ENCODE measurements at regions not wholly inside any gene's neighbourhood (a gene's known extent, or its start where the extent isn't known, plus 50 kb on each side); places are given as distances from the start of the nearest gene placed in this dataset.
"Not testable (repeated sequence)": the region's sequence is repeated elsewhere in the genome, so short reads cannot be mapped to it uniquely, and the experiment has no call there.

DNA sequence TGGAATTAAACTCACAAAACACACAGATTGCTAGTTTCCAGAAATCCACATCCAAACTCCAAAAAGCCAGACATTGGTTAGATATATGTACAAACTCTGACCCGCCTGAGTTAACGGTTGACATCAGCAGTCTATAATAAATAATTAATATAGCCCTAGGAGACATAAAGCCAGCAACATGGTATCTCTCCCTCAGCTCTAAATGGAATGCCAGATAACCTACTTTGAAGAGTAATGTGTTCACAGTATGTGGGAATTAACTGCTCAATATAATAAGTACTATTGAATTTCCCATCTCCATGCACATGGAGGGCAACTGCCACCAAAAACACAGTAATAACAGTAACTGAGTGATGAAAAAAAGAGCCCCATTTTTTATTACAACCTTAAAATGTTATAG, 383.2 kb downstream of the CD83 start:
- no peak for DNase-seq

- no peak for DNase-seq
Measured at GRCh38 chr6:14501240-14501639, 383.7 kb downstream of the CD83 start.

DNA sequence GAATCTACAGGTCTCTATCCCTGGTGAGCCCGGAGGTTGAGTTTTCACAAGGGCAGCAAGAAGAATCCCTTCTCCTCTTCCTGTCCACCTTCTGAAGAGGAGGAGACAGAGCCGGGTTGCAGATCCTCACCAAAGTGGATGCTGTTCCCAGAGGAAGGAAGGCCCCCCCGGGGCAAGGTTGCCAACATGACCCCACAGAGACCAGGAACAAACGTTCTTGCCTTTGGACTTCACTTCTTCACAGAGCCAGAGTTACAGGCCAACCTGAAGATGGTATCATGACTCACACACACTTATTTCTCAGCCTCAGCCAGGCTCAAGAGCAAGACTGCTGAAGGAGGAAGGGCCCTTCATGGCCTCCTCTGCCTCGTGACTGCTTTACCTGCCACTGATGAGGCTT, 384.3 kb downstream of the CD83 start:
- no peak for DNase-seq

- no peak for DNase-seq
Measured at GRCh38 chr6:14502551-14502950, 385.0 kb downstream of the CD83 start.

- no peak for DNase-seq
Measured at GRCh38 chr6:14505401-14505800, 387.8 kb downstream of the CD83 start.

DNA sequence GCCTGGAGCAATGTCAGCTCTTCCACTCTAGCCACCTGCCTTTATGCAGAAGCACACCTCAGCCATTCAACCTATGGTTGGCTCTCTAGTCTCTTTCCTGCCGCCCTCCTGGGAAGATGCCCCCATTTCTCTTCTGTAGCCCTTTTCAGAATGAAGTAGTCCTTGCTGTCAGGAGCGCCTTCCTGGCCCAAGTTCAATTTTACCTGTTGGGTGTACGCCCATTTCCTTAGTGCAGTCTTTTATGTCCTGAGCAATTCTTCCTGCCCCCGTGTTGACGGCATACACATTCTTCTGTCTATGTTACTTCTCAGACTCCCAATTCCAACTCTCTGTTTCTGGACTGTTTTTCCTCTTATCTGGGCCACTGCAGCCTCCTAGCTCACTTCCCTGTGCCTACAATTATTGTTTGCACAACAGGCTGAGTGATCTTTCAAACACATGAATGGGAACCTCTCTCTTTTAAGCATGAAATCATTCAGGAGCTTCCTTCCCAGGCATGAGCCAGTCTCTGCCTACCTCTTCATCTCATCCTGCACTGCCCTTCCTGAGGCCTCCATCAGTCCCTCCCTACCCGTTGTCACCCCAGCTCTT, 389.2 kb downstream of the CD83 start:
- no peak for DNase-seq

GRCh38 chr6:14509120-14509519, 391.5 kb downstream of the CD83 start:
- DNase-seq: no peak

- no peak for DNase-seq
Measured at GRCh38 chr6:14510038-14510437, 392.5 kb downstream of the CD83 start.

DNA sequence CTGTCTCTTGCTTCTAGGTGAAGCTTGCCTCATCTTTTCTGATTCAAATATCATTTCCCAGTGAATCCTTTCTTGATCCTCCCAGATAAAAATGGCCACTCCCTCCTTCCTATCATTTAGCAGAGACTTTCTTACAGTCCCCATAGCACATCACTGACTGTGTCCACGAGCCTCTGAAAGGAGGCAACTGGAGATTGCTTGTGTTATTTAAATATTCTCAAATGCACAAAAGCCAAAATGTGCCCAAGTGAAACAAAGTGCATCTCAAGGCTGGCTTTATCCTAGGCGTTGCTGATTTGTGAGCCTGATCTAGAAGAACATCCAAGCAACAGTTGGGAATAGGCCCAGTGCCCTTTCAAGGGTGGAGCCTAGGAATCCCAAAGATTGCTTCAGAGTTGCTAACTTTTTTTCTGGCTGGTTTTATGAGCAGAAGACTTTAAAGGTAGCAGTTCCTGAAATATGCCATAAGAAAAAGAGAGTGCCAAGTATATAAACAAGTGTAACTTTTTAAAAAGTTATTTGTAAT, 393.6 kb downstream of the CD83 start:
- DNase-seq: no peak

DNA sequence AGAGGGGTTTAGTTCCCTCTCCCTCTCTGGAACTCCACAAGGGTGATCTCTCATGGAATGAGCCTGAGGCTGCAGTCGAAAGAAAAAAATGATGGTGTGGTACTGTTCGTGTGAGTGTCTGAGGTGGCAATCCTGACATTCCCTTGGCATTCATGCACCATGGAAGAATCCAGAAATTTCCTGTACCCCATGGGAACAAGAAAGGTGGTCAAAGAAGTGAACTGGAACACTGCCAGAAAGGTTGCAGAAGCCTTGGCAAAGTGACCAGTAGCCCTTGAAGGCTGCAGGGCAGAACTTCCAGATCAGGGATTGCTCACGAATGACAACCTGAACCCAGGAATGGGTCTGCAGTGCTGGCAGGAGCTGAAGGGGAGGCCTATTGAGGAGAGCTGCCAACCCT, 394.7 kb downstream of the CD83 start:
- DNase-seq: no peak

GRCh38 chr6:14513496-14514393, 396.2 kb downstream of the CD83 start:
- no peak for DNase-seq

GRCh38 chr6:14516956-14517355, 399.4 kb downstream of the CD83 start:
- no peak for DNase-seq

DNA sequence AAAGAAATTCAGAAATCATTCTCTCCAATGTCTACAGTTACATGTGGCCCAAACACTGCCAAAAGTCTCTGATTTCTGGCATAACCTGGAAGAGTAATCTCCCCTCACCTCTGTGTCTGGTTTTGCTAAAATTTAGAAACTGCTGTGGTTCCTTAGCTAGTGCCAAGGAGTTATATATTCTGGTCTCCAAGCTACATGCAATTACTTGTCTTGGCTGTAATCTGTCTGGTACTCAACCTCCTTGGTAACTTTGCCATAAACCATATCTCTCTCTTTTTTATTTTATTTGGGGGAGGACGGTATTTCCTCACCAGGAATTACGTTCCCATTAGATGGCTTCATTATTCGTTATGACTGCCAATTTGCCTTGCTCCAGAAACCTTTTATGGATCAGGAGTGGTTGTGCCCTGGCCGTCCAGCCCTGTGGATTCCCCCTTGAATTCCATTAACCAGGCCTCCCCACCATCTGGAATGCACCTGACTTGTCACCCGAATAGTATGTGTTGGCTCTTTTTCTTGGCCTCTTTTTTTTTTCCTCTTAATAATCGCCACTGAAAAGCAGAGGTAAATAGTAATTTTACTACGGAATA, 400.0 kb downstream of the CD83 start:
- DNase-seq: no peak

GRCh38 chr6:14518515-14519217, 401.1 kb downstream of the CD83 start:
- DNase-seq: no peak

GRCh38 chr6:14520029-14520428, 402.5 kb downstream of the CD83 start:
- DNase-seq: no peak

DNA sequence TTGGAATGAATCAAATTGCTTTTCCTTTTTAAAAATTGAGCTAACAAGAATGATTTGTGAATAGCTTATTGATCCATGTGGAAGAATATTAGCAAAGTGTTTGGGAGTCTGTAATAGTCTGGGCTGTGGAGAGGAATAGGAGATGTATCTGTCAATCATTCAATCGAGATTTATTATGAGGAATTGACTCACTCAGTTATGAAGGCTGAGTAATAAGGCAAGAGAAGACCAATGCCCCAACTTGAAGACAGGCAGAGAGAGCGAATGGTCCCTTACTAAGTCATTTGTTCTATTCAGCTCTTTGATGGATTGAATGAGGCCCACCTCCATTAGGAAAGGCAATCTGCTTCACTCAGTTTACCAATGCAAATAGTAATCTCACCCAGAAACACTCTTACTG, 403.0 kb downstream of the CD83 start:
- no peak for DNase-seq

GRCh38 chr6:14521141-14521540, 403.6 kb downstream of the CD83 start:
- no peak for DNase-seq

DNA sequence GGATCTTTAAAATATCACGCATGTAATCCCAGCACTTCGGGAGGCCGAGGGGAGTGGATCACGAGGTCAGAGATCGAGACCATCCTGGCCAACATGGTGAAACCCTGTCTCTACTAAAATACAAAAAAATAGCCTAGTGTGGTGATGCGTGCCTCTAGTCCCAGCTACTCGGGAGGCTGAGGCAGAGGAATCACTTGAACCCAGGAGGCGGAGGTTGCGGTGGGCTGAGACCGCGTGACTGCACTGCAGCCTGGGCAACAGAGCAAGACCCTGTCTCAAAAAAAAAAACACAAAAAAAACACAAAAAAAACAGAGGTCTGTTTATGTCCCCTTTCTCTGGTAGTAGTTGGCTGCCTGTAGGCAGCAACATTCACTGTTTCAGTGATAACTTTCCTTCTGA, 404.3 kb downstream of the CD83 start:
- DNase-seq: not testable (repeated sequence)

GRCh38 chr6:14524319-14524718, 406.7 kb downstream of the CD83 start:
- DNase-seq: no peak

- no peak for DNase-seq
Measured at GRCh38 chr6:14530385-14530784, 412.8 kb downstream of the CD83 start.

DNA sequence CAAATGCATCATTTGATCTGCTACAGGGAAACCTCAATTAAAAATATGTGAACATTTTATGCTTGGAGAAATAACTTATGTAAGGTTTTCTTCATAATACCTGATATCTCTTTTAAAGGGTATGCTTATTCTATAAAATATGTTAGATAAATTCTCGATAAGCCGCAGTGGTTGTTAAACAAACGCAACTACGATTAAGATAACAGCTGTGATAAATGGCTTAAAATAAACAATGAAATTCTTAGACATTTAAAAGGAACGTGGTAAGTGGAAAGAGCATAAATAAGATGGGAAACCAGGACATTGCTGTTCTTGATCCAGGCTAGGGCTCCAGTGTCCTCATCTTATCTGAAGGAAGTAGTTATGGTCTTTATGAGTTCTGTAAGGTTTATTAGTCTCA, 415.9 kb downstream of the CD83 start:
- no peak for DNase-seq

GRCh38 chr6:14537030-14537429, 419.5 kb downstream of the CD83 start:
- no peak for DNase-seq

GRCh38 chr6:14540276-14540675, 422.7 kb downstream of the CD83 start:
- no peak for DNase-seq
